Panc1 (cell line): ENCODE measurements at regions not wholly inside any gene's neighbourhood (a gene's known extent, or its start where the extent isn't known, plus 50 kb on each side); places are given as distances from the start of the nearest gene placed in this dataset.

Experiments used
- ATAC-seq: fragments of 200-7000 bp; cut with Tn5 transposase; 2 replicates; pipeline ENCODE4 v1.9.1; 2020; ENCODE audit warnings: mild to moderate bottlenecking, moderate library complexity
- BruUV-seq: library from RNA; stranded (reverse); fragments of 400-500 nt; replicated peaks from 2 replicates; lab custom pipeline; 2021; lab: Mats Ljungman, UMichigan
- CTCF ChIA-PET: fragments of 300-600 bp; sonication (Branson Sonifier 250); formaldehyde crosslinking; loops from one replicate; lab custom pipeline; 2022; ENCODE audit warnings: antibody characterized with exemption; lab: Charles Lee
- POLR2A ChIA-PET: fragments of 300-600 bp; sonication (Branson Sonifier 250); formaldehyde crosslinking; loops from one replicate; lab custom pipeline; 2022; ENCODE audit warnings: antibody characterized with exemption; lab: Charles Lee
- DNase-seq: peaks from one replicate; pipeline ENCODE4 v3.0.0-alpha.2; 2010; ENCODE audit warnings: low read depth, low spot score
- H3K27ac ChIP-seq: 2 replicates; pipeline ENCODE4 v1.5.1; 2011; ENCODE audit warnings: mild to moderate bottlenecking, low read length, inconsistent platforms
- H3K27me3 ChIP-seq: fragments of 200-500 bp; sonication (Bioruptor generic); 2 replicates; pipeline ENCODE4 v1.6.0; 2014; ENCODE audit warnings: low read length, inconsistent platforms; ENCODE audit not compliant: control insufficient read depth, insufficient read depth
- H3K36me3 ChIP-seq: fragments of 200-500 bp; sonication (Bioruptor generic); 2 replicates; pipeline ENCODE4 v1.5.1; 2014; ENCODE audit warnings: inconsistent platforms, mild to moderate bottlenecking, low read length, moderate library complexity; ENCODE audit not compliant: control insufficient read depth, insufficient read depth
- H3K4me1 ChIP-seq: 2 replicates; pipeline ENCODE4 v1.5.1; 2011; ENCODE audit warnings: inconsistent platforms, mild to moderate bottlenecking, low read length, moderate library complexity; ENCODE audit not compliant: control insufficient read depth, insufficient read depth
- H3K4me3 ChIP-seq, 2 experiments: 2 replicates each; pipeline ENCODE4 v1.5.1; 2011 to 2012; ENCODE audit warnings: low read depth in 2 of 2, low read length in 2 of 2, mild to moderate bottlenecking in 2 of 2, inconsistent platforms in 1 of 2, moderate library complexity in 1 of 2
- H3K9me3 ChIP-seq: fragments of 200-500 bp; sonication (Bioruptor generic); 2 replicates; pipeline ENCODE4 v1.5.1; 2014; ENCODE audit warnings: low read depth, mild to moderate bottlenecking, inconsistent platforms, low read length, moderate library complexity; ENCODE audit not compliant: control insufficient read depth, insufficient read depth
- POLR2AphosphoS5 ChIP-seq: IDR thresholded peaks from 2 replicates; pipeline ENCODE4 v1.6.1; 2012; ENCODE audit warnings: mild to moderate bottlenecking, low read depth, low read length, moderate library complexity
- SIN3A ChIP-seq: IDR thresholded peaks from 2 replicates; pipeline ENCODE4 v1.6.1; 2012; ENCODE audit warnings: low read depth, mild to moderate bottlenecking, low read length, moderate library complexity, borderline replicate concordance; ENCODE audit not compliant: insufficient read depth
- TCF7L2 ChIP-seq: IDR thresholded peaks from 2 replicates; pipeline ENCODE4 v1.6.1; 2011; ENCODE audit warnings: mild to moderate bottlenecking, low read depth, low read length, inconsistent platforms
- in situ Hi-C: cut with HindIII; loops from 2 replicates; pipeline ENCODE4 v1.10.0; 2016; ENCODE audit warnings: low sequenced_read_pairs, low pct_unique_long_range_greater_than_20kb
- intact Hi-C: fragments of 100-400 bp; cut with micrococcal nuclease; formaldehyde crosslinking; loops from one replicate; pipeline ENCODE4 v1.10.0; 2022; ENCODE audit not compliant: unreplicated experiment
- TF ChIP-seq, protein P1 (sequence below), 2 experiments: IDR thresholded peaks; 2 replicates each; pipeline ENCODE4 v1.6.1; 2011 to 2012; ENCODE audit warnings: low read depth in 2 of 2, control low read depth in 1 of 2, low read length in 1 of 2, mild to moderate bottlenecking in 1 of 2, moderate library complexity in 1 of 2; ENCODE audit not compliant: insufficient read depth in 1 of 2
- TF ChIP-seq, protein P2 (sequence below): fragments of 450-650 bp; IDR thresholded peaks from 2 replicates; pipeline ENCODE4 v1.5.1; 2017; ENCODE audit warnings: mild to moderate bottlenecking

DNA sequence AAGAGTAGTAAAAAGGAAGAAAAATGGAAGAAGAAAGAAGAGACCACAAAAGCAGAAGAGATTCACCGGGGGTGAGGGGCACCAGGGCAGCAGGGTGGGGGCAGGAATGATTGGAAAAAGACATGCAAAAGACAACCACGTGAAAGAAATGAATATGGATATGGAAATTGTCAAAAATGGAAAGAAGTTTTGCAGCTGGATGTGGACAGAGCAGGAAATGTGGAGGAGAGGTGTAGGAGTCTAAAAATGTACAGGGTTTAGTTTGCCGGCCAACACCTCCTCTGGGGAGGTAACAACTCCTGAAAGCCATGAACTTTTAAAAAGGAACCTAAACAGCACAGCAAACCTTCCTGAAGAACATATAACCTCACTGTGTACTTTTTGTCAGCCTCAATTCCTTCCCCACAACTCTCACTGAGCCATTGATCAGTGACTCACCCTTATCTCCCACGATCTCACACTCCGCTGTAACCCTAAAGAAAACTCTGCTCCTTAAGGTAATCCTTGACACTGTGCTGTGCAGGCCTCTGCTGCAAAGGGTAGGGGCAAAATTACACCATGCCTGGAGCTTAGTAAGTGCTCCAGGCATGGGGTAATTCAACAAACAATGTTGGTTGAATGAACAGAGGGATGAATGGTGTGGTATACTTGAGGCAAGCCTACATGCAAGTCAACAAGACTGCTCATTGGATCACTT, 100.2 kb upstream of the BOC start:
- no TSS peak for BruUV-seq
- Histone ChIP-seq H3K27ac (no peak overlapping the region), H3K9me3 (no peaks in the 10 kb centered on the region), H3K4me1 (no peaks in the 10 kb centered on the region), H3K27me3 (peaks cover 2% of the 10 kb centered on the region; the same call in 1 of the 2 replicates), H3K4me3 (no peak overlapping the region), H3K36me3 (no peaks in the 10 kb centered on the region)
- ATAC-seq (peak; percentile 42; the same call in 1 of the 2 replicates), DNase-seq (no peak)
- CTCF ChIA-PET = interaction anchor here (0.7 kb wide), 1 partner anchor 275 kb away, joined by 3 read pairs; no protein-coding TSS in a partner anchor
- in situ Hi-C loops = no loop called here
- POLR2A ChIA-PET = no interaction called here
- intact Hi-C loops = no loop called here
- TF ChIP-seq TCF7L2 = no peak
- TF ChIP-seq, protein P1, sequence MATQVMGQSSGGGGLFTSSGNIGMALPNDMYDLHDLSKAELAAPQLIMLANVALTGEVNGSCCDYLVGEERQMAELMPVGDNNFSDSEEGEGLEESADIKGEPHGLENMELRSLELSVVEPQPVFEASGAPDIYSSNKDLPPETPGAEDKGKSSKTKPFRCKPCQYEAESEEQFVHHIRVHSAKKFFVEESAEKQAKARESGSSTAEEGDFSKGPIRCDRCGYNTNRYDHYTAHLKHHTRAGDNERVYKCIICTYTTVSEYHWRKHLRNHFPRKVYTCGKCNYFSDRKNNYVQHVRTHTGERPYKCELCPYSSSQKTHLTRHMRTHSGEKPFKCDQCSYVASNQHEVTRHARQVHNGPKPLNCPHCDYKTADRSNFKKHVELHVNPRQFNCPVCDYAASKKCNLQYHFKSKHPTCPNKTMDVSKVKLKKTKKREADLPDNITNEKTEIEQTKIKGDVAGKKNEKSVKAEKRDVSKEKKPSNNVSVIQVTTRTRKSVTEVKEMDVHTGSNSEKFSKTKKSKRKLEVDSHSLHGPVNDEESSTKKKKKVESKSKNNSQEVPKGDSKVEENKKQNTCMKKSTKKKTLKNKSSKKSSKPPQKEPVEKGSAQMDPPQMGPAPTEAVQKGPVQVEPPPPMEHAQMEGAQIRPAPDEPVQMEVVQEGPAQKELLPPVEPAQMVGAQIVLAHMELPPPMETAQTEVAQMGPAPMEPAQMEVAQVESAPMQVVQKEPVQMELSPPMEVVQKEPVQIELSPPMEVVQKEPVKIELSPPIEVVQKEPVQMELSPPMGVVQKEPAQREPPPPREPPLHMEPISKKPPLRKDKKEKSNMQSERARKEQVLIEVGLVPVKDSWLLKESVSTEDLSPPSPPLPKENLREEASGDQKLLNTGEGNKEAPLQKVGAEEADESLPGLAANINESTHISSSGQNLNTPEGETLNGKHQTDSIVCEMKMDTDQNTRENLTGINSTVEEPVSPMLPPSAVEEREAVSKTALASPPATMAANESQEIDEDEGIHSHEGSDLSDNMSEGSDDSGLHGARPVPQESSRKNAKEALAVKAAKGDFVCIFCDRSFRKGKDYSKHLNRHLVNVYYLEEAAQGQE (IDR thresholded peaks at IDR 0.05; ENCODE audit: insufficient read depth in 1 of 2, low read depth in 2 of 2, low read length in 1 of 2) = no peak
- TF ChIP-seq SIN3A = no peak
- TF ChIP-seq, protein P2, sequence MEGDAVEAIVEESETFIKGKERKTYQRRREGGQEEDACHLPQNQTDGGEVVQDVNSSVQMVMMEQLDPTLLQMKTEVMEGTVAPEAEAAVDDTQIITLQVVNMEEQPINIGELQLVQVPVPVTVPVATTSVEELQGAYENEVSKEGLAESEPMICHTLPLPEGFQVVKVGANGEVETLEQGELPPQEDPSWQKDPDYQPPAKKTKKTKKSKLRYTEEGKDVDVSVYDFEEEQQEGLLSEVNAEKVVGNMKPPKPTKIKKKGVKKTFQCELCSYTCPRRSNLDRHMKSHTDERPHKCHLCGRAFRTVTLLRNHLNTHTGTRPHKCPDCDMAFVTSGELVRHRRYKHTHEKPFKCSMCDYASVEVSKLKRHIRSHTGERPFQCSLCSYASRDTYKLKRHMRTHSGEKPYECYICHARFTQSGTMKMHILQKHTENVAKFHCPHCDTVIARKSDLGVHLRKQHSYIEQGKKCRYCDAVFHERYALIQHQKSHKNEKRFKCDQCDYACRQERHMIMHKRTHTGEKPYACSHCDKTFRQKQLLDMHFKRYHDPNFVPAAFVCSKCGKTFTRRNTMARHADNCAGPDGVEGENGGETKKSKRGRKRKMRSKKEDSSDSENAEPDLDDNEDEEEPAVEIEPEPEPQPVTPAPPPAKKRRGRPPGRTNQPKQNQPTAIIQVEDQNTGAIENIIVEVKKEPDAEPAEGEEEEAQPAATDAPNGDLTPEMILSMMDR = no peak
- TF ChIP-seq POLR2AphosphoS5 = no peak

DNA sequence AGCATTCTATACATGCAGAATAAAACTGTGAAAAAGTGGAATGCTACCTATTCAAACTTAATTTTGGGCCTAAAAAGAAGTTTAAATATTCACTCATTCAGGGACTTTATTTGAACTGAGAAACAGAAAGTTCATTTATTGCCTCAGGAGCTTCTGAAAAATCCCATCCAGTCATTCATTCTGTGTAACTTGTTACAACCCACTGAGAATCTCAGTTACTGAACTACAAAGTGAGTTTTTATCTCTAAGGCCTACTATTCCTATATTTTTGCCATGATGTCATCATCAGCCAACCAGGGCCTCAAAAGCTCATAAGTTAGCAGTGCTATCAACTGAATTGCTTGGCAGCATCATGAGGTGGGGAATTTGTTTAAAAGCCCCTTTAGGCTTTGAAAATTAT, 98.0 kb upstream of the BOC start:
- POLR2A ChIA-PET = interaction anchor here (0.7 kb wide), 1 partner anchor 499 kb away, joined by 8 read pairs; no protein-coding TSS in a partner anchor
- Histone ChIP-seq H3K4me1 (no peaks in the 10 kb centered on the region), H3K27me3 (no peaks in the 10 kb centered on the region), H3K9me3 (no peaks in the 10 kb centered on the region), H3K4me3 (no peak overlapping the region), H3K36me3 (no peaks in the 10 kb centered on the region), H3K27ac (no peak overlapping the region)
- in situ Hi-C loops = no loop called here
- TF ChIP-seq, protein P2 = no peak
- TF ChIP-seq, protein P1 (IDR thresholded peaks at IDR 0.05; ENCODE audit: insufficient read depth in 1 of 2, low read depth in 2 of 2, low read length in 1 of 2) = no peak
- no peak for TF ChIP-seq TCF7L2
- TF ChIP-seq POLR2AphosphoS5 = no peak
- TF ChIP-seq SIN3A = no peak
- intact Hi-C loops = no loop called here
- BruUV-seq = no TSS peak
- ATAC-seq (no peak), DNase-seq (no peak)
- CTCF ChIA-PET = no interaction called here
